ENCODE measurements at regions not wholly inside any gene's neighbourhood (a gene's known extent, or its start where the extent isn't known, plus 50 kb on each side); places are given as distances from the start of the nearest gene placed in this dataset.
A peak's percentile ranks its signal among the peaks of the same experiment; 100 is the strongest.

DNA sequence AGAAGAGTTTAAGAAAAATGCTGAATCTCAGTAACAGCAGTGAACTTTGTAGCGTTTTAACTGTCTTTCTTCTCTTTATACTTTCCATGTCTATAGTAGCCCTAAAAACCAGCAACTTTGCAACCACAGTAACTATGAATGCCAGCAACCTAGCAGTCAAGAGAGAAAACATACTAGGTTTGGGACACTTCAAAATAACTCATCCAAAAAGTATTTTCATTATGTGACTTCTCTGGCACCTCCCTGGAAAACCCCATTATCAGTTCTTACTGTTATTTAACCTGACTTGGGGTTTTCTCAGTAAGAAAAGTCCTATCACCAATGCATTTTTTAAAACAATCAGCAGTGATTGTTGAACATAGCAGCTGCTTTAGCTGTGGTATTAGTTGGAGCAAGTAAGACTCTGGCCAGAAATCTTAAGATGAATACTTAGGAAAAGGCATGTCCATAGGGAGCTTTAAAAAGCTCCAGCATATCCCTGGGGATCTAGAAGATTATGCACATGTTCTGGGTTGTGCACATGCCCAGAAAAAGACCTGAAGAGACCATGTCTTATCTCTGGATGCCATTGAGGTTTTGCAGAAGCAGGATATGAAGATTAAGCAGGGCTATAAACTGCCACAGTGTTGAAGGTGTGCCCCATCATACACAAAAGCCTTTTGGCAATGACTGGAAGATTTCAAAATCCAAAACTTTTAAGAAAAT, 411.3 kb downstream of the CMPK2 start:
- no peak for DNase-seq (ENCODE audit: low read depth)

DNA sequence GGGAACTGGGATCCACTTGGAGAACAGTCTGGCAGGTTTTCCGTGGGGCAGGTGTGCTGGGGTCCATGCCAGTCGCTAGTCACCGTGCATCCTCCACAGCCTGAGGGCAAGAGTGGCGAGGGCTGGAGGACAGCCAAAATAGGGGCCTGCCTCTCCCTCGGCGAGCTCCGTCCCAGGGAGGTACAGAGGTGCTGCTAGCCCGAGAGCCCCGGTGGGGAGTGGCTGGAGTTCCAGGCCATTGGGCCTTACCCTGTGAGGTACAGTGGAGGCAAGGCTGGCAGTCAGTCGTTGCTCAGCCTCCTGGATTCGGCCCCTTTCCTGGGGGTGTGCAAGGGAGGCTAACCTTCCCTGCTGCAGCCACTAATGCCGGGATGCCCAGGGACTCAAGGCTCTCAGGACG, 406.6 kb downstream of the CMPK2 start:
- DNase-seq (ENCODE audit: low read depth), result no peak

DNA sequence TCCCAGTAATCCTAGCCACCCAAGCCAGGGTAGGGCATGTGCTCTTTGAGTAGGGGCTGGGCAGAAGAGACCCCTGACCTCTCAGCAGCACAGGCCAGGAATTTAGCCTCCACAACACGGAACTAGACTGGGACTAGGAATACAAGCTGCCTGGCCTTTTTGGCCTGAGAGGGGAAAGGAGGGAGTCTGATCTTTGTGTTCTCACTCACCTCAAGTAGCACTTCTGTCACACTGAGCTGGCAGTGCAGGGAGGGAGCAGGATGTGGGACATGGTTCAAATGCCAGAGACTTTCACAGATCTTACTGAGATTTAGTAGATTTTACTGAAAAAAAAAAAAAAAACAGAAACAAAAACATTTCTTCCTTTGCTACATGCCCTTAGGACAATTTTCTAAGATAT, 395.2 kb downstream of the CMPK2 start:
- DNase-seq (ENCODE audit: low read depth), result no peak

DNA sequence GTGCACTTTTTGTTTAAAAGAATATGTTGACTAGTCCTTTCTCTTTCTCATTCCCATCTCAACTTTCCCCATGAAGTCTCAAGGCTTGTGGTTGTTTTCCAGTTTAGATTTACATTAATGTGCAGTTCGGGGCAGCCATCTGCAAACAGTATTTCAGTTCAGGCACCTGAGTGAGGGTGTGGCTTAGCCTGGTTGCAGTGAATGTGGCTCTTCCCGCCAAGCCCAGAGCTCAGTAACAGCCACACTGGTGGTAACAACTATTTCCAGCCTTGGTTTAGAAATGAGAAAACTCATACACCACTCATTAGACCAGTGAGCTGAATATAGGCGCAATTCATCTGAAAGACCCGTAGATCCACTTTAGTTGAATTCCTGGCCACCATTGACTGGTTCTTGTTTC, 394.3 kb downstream of the CMPK2 start:
- no peak for DNase-seq (ENCODE audit: low read depth)

- no peak for DNase-seq (ENCODE audit: low read depth)
These were observed 391.3 kb downstream of the CMPK2 start for GRCh38 chr2:6474161-6475140.

DNA sequence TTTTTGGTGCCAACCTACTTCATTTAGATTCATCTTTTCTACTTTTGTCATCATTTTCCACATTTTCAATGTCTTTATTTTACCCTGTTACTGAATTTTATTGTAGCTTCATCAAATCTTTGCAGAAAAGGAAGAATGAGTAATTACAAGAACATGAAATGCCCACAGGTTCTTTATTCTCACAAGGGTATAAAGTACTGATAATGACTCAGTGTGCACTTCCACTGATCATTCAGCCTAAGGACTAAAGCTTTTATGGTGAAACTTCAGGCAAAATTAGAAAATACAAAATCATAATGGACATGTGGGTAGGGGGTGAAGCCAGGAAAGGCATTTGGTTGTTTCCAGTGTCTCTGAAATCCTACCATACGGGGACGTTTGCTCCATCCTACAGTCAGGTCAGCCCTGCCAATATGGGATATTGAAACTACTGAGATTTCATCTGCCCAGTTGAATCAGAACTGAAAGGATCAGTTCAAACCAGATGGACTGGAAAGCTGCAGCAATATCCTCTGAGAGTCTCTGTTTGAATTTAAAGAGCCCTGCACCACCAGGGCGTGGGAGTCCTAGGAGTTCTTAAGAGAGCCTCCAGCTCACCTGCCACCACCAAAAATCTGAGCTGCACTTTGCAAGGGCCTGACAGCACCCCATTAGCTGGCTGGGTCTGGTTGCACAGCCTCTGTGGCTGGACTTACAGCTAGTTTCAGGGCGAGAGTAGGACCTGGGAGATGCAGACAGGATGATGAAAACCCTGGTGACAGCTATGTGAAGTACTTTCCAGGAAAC, 390.4 kb downstream of the CMPK2 start:
- DNase-seq (ENCODE audit: low read depth), result no peak

DNA sequence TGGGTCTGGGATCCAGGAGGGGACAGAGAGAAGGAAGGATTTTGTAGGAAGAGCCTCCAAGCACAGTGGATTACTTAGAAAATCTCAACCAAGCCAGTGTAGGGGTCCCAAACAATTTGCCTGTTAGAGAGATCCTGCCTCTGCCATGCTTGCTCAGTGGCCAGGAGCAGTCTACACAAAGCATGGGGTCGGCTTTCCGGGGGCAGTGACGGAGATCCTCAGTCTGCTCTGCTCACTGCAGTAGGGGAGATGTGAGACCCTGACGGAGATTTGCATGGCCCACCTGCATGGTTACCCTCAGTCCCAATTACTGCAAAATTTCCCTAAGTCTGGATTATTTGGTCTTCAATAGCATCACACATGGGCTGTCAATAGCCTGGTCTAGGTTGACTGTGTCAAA, 385.2 kb downstream of the CMPK2 start:
- no peak for DNase-seq (ENCODE audit: low read depth)

GRCh38 chr2:6482256-6482655, 383.5 kb downstream of the CMPK2 start:
- DNase-seq (ENCODE audit: low read depth), result no peak

DNA sequence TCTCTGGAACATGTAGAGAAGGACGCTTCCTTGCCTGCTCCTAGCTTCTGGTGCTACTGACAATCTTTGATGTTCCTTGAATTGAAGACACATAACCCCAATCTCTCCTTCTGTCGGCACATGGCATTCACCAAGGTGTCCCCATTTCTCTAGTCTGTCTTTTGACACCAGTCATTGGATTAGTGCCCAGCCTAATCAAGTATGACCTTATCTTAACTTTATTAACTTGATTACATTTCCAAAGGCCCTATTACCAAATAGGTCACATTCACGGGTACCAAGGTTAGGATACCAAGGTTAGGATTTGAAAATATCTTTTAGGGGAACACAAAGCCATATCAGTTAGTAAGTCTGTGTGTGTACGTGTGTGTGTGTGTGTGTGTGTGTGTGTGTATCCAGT, 377.9 kb downstream of the CMPK2 start:
- DNase-seq (ENCODE audit: low read depth), result no peak

GRCh38 chr2:6492573-6492972, 373.1 kb downstream of the CMPK2 start:
- DNase-seq (ENCODE audit: low read depth), result no peak

GRCh38 chr2:6493266-6493665, 372.4 kb downstream of the CMPK2 start:
- DNase-seq (ENCODE audit: low read depth), result no peak

GRCh38 chr2:6493669-6494068, 372.0 kb downstream of the CMPK2 start:
- no peak for DNase-seq (ENCODE audit: low read depth)

- no peak for DNase-seq (ENCODE audit: low read depth)
These were observed 370.2 kb downstream of the CMPK2 start for GRCh38 chr2:6495466-6495865.

GRCh38 chr2:6496376-6496775, 369.3 kb downstream of the CMPK2 start:
- no peak for DNase-seq (ENCODE audit: low read depth)

DNA sequence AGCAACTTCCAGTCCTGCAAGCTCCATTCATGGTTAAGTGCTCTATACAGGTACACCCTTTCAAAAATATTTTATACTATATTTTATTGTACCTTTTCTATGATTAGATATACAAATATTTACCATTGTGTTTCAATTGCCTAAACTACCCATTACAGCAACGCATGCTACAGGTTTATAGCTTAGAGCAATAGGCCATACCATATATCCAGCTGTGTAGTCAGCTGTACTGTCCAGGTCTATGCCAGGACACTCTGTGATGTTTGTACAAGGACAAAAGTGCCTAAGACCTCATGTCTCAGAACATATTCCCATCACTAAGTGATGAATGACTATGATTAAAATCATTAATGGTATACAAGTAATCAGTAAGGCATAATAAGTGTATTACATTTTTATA, 368.7 kb downstream of the CMPK2 start:
- DNase-seq (ENCODE audit: low read depth), result no peak

DNA sequence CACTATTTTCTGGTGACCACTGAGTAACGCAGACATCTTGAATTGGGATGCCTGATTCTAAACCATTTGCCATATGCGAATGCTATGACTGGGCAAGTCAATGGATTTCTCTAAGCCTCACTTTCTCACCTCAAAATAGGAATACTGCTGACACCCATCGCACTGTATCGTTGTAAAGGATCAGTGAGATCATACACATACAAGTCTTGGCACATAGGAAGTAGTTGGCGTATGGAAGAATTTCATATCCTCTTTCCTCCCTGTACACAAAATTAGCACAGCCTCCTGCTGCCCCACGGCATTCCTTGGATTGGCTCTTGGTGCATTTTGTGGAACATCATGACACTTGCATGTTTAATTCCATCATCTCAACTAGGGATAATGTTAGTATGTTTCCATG, 366.9 kb downstream of the CMPK2 start:
- DNase-seq (ENCODE audit: low read depth), result no peak

GRCh38 chr2:6499691-6500090, 366.0 kb downstream of the CMPK2 start:
- no peak for DNase-seq (ENCODE audit: low read depth)

DNA sequence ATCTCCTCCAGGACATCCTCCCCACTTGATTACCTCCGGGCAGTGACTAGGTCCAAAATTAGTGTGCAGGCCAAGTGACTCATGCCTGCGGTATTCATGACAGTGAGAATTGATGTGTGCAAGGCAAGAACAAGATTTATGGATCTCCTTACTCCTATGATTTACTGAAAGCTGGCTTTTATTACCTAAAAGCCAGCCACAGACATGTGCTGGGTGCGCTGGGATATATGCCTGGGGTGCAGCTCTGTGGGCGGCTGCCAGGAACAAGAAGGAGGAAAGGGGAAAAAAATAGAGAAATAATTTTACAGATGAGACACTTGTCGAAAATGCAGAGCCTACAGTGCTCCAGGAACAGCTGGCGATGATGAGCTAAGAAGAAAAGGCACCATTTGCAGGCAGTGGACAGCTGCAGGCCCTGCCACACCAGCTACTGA, 359.3 kb downstream of the CMPK2 start:
- DNase-seq (ENCODE audit: low read depth), result peak; percentile 74

DNA sequence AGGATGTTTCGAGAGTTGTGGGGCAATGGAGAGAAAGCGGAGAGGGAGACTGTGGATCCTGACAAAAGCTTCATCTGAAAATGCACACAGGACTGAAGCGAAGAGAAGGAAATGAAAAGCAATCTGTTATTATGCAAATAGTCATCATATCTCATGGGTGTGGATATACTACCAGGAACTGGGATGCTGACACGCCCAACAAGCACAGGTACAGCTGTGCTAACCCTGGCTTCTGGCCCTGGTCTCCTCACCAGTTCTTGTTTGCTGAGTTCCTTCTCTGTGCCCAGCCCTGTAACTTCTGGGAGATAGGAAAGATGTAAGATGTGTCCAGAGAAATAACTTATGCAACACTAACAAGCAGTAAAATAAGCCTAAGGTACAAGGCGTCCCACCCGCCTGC, 358.8 kb downstream of the CMPK2 start:
- DNase-seq (ENCODE audit: low read depth), result no peak

- DNase-seq (ENCODE audit: low read depth), result no peak
These were observed 355.2 kb downstream of the CMPK2 start for GRCh38 chr2:6510532-6510931.

GRCh38 chr2:6512589-6512988, 353.1 kb downstream of the CMPK2 start:
- DNase-seq (ENCODE audit: low read depth), result no peak

DNA sequence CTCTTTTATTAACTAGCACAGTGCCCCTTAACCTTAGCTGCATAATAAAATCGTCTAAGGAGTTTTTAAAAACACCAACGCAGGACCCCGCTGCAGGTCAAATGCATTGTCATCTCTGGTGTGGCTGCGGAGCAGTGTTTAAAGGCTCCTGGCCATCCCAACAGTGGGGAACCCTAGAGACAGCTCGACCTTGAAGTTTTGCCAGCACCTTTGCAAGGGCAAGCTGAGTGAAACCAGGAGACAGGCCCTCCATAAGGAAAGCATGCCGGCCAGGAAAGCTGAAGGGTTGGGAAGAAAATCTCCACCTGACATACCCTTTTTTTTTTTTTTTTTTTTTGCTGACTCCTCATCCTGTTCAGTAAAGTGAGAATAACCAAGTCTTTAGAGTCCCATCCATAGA, 349.0 kb downstream of the CMPK2 start:
- no peak for DNase-seq (ENCODE audit: low read depth)
